ENCODE measurements at regions not wholly inside any gene's neighbourhood (a gene's known extent, or its start where the extent isn't known, plus 50 kb on each side); places are given as distances from the start of the nearest gene placed in this dataset.

GRCh38 chr9:24451346-24451745 lies 94.4 kb downstream of the IZUMO3 start:
- TF ChIP-seq KLF16 (tag by site-specific recombination; IDR thresholded peaks at IDR 0.05), result no peak
- TF ChIP-seq CTCF (tag by site-specific recombination; IDR thresholded peaks at IDR 0.05), result no peak
- no peak for TF ChIP-seq SETDB1 (IDR thresholded peaks at IDR 0.05; ENCODE audit: insufficient read length, low read length)
- TF ChIP-seq ZNF311 (tag by site-specific recombination; IDR thresholded peaks at IDR 0.05; ENCODE audit: borderline replicate concordance), result no peak
- no peak for TF ChIP-seq ZBTB7A (tag by site-specific recombination; IDR thresholded peaks at IDR 0.05; ENCODE audit: low read depth)
- no peak for TF ChIP-seq ZNF701 (tag by site-specific recombination; IDR thresholded peaks at IDR 0.05)
- TF ChIP-seq ZNF670 (tag by site-specific recombination; IDR thresholded peaks at IDR 0.05; ENCODE audit: low read depth), result no peak
- no peak for TF ChIP-seq KLF8 (tag by site-specific recombination; IDR thresholded peaks at IDR 0.05)
- TF ChIP-seq PRDM10 (tag by site-specific recombination; IDR thresholded peaks at IDR 0.05), result no peak
